Endodermal cell (in vitro differentiated cells): ENCODE measurements at regions not wholly inside any gene's neighbourhood (a gene's known extent, or its start where the extent isn't known, plus 50 kb on each side); places are given as distances from the start of the nearest gene placed in this dataset.

Experiments used
- DNase-seq: peaks from one replicate; pipeline ENCODE4 v3.0.0-alpha.2; 2017
- H3K27ac ChIP-seq: 2 replicates; pipeline ENCODE4 v1.5.1; 2013; ENCODE audit warnings: mild to moderate bottlenecking, low read depth, low read length, moderate library complexity
- H3K27me3 ChIP-seq: 2 replicates; pipeline ENCODE4 v1.6.1; 2013; ENCODE audit warnings: mild to moderate bottlenecking, low read length, moderate library complexity; ENCODE audit not compliant: insufficient read depth, control insufficient read depth, poor library complexity, severe bottlenecking
- H3K36me3 ChIP-seq: 2 replicates; pipeline ENCODE4 v1.7.0; 2013; ENCODE audit warnings: mild to moderate bottlenecking, low read length, moderate library complexity; ENCODE audit not compliant: control insufficient read depth, insufficient read depth
- H3K4me1 ChIP-seq: one replicate; pipeline ENCODE4 v1.7.0; 2013; ENCODE audit warnings: low read length; ENCODE audit not compliant: control insufficient read depth, insufficient read depth
- H3K4me3 ChIP-seq: 2 replicates; pipeline ENCODE4 v1.5.1; 2013; ENCODE audit warnings: mild to moderate bottlenecking, low read length, moderate library complexity
- H3K9ac ChIP-seq: 2 replicates; pipeline ENCODE4 v1.6.1; 2013; ENCODE audit warnings: mild to moderate bottlenecking, low read length, moderate library complexity; ENCODE audit not compliant: poor library complexity, severe bottlenecking; ENCODE audit errors: extremely low read depth
- H3K9me3 ChIP-seq: 2 replicates; pipeline ENCODE4 v1.6.1; 2013; ENCODE audit warnings: mild to moderate bottlenecking, low read length, moderate library complexity; ENCODE audit not compliant: control insufficient read depth
- H3K27ac Mint-ChIP-seq: 2 replicates; pipeline ENCODE4 v1.8.0; 2020; ENCODE audit warnings: mixed read lengths
- H3K27me3 Mint-ChIP-seq: 2 replicates; pipeline ENCODE4 v1.8.0; 2021; ENCODE audit warnings: mild to moderate bottlenecking, mixed read lengths; ENCODE audit not compliant: insufficient read depth
- H3K36me3 Mint-ChIP-seq: 2 replicates; pipeline ENCODE4 v1.8.0; 2020; ENCODE audit warnings: low read depth, mixed read lengths
- H3K4me1 Mint-ChIP-seq: 2 replicates; pipeline ENCODE4 v1.8.0; 2020; ENCODE audit warnings: mixed read lengths
- H3K4me3 Mint-ChIP-seq: 2 replicates; pipeline ENCODE4 v1.8.0; 2020; ENCODE audit warnings: mild to moderate bottlenecking, moderate library complexity, mixed read lengths
- H3K9me3 Mint-ChIP-seq: 2 replicates; pipeline ENCODE4 v1.8.0; 2020; ENCODE audit warnings: mild to moderate bottlenecking, mixed read lengths
- WGBS, 2 experiments: methylation state at CpG; one replicate each; pipeline versions ENCODE4 v1.1.5 to v1.1.7; 2013; ENCODE audit warnings: missing lambda C conversion rate in 2 of 2, mixed read lengths in 1 of 2; ENCODE audit not compliant: insufficient coverage in 1 of 2, insufficient read length in 1 of 2; 5-methylcytosine and 5-hydroxymethylcytosine counted together
- TF ChIP-seq, protein P1 (sequence below): fragments of 200-600 bp; sonication (generic); conservative IDR thresholded peaks from 2 replicates; pipeline ENCODE4 v1.5.0; 2021; ENCODE audit warnings: antibody characterized with exemption, mild to moderate bottlenecking

- no peak for DNase-seq
- H3K36me3 ChIP-seq = no peaks in the 10 kb centered on the region
- no peaks in the 10 kb centered on the region for H3K36me3 Mint-ChIP-seq
- TF ChIP-seq, protein P1, sequence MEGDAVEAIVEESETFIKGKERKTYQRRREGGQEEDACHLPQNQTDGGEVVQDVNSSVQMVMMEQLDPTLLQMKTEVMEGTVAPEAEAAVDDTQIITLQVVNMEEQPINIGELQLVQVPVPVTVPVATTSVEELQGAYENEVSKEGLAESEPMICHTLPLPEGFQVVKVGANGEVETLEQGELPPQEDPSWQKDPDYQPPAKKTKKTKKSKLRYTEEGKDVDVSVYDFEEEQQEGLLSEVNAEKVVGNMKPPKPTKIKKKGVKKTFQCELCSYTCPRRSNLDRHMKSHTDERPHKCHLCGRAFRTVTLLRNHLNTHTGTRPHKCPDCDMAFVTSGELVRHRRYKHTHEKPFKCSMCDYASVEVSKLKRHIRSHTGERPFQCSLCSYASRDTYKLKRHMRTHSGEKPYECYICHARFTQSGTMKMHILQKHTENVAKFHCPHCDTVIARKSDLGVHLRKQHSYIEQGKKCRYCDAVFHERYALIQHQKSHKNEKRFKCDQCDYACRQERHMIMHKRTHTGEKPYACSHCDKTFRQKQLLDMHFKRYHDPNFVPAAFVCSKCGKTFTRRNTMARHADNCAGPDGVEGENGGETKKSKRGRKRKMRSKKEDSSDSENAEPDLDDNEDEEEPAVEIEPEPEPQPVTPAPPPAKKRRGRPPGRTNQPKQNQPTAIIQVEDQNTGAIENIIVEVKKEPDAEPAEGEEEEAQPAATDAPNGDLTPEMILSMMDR = no peak
- H3K9me3 Mint-ChIP-seq = no peaks in the 10 kb centered on the region
- no peak overlapping the region for H3K27ac ChIP-seq
- no peak overlapping the region for H3K4me3 Mint-ChIP-seq
- WGBS, 2 experiments = 100% methylated on average over 1 of the region's 1 CpG; no CpG with 5 or more reads in 1 of the 2 experiments
- no peak overlapping the region for H3K27ac Mint-ChIP-seq
- H3K27me3 Mint-ChIP-seq = no peaks in the 10 kb centered on the region
- no peaks in the 10 kb centered on the region for H3K27me3 ChIP-seq
- H3K4me3 ChIP-seq = no peak overlapping the region
- H3K9ac ChIP-seq = no peak overlapping the region
- no peaks in the 10 kb centered on the region for H3K4me1 ChIP-seq
- H3K4me1 Mint-ChIP-seq = no peaks in the 10 kb centered on the region
- no peaks in the 10 kb centered on the region for H3K9me3 ChIP-seq
Measured at GRCh38 chr4:157791236-157791635, 381.6 kb downstream of the GASK1B start.

DNA sequence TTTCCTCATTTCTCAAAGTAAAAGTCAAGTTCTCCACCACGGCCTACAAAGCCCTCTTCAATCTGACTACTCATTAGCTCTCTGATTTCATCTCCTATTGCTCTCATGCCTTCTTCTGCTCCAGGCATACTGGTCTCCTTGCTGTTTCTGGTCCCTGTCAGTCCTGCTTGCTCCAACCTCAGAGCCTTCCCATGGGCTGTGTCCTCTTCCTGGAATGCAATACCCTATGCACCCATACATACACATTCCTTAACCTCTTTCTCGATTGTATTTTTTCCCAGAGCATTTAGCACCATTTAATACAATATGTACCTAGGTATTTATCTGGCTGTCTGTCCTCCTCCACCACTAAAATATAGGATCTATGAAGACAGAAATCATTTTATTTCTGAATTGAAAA, 385.2 kb downstream of the GASK1B start:
- Mint-ChIP-seq H3K9me3 (no peaks in the 10 kb centered on the region), H3K4me1 (no peaks in the 10 kb centered on the region), H3K27me3 (no peaks in the 10 kb centered on the region), H3K27ac (no peak overlapping the region), H3K4me3 (no peak overlapping the region), H3K36me3 (no peaks in the 10 kb centered on the region)
- no peaks in the 10 kb centered on the region for H3K9me3 ChIP-seq
- no peaks in the 10 kb centered on the region for H3K27me3 ChIP-seq
- H3K4me1 ChIP-seq = no peaks in the 10 kb centered on the region
- TF ChIP-seq, protein P1 = no peak
- H3K27ac ChIP-seq = no peak overlapping the region
- H3K36me3 ChIP-seq = no peaks in the 10 kb centered on the region
- H3K9ac ChIP-seq = no peak overlapping the region
- H3K4me3 ChIP-seq = no peak overlapping the region
- peak; percentile 31 for DNase-seq
- WGBS, 2 experiments = 94 to 100% methylated on average over 2 of the region's 2 CpGs

GRCh38 chr4:157781361-157781760, 391.5 kb downstream of the GASK1B start:
- no peaks in the 10 kb centered on the region for H3K36me3 Mint-ChIP-seq
- H3K9me3 Mint-ChIP-seq = no peaks in the 10 kb centered on the region
- DNase-seq = no peak
- Histone ChIP-seq H3K27ac (no peak overlapping the region), H3K9ac (no peak overlapping the region), H3K4me1 (no peaks in the 10 kb centered on the region), H3K36me3 (no peaks in the 10 kb centered on the region), H3K27me3 (no peaks in the 10 kb centered on the region), H3K4me3 (no peak overlapping the region), H3K9me3 (no peaks in the 10 kb centered on the region)
- H3K27me3 Mint-ChIP-seq = no peaks in the 10 kb centered on the region
- TF ChIP-seq, protein P1 = no peak
- H3K27ac Mint-ChIP-seq = no peak overlapping the region
- WGBS, 2 experiments = 88 to 100% methylated on average over 1 to 2 of the region's 2 CpGs
- no peak overlapping the region for H3K4me3 Mint-ChIP-seq
- H3K4me1 Mint-ChIP-seq = no peaks in the 10 kb centered on the region
